NT2/D1 (cell line): ENCODE measurements at regions not wholly inside any gene's neighbourhood (a gene's known extent, or its start where the extent isn't known, plus 50 kb on each side); places are given as distances from the start of the nearest gene placed in this dataset.

Experiments
- DNase-seq: peaks from one replicate; pipeline ENCODE4 v3.0.0-alpha.2; 2011; ENCODE audit warnings: low read depth, low spot score
- H3K27me3 ChIP-seq: 2 replicates; pipeline ENCODE4 v1.6.0; 2011; ENCODE audit warnings: mild to moderate bottlenecking; ENCODE audit not compliant: insufficient read length, insufficient read depth
- H3K36me3 ChIP-seq: 2 replicates; pipeline ENCODE4 v1.6.1; 2011; ENCODE audit warnings: mild to moderate bottlenecking, low read length, mixed read lengths; ENCODE audit not compliant: insufficient read depth, insufficient read length
- H3K4me1 ChIP-seq: 2 replicates; pipeline ENCODE4 v1.5.1; 2011; ENCODE audit not compliant: insufficient read depth, insufficient read length
- H3K4me3 ChIP-seq: 2 replicates; pipeline ENCODE4 v1.5.1; 2011; ENCODE audit warnings: low read depth; ENCODE audit not compliant: insufficient read length
- H3K9ac ChIP-seq: 2 replicates; pipeline ENCODE4 v1.6.0; 2011; ENCODE audit warnings: low read depth; ENCODE audit not compliant: insufficient read length
- H3K9me3 ChIP-seq: 2 replicates; pipeline ENCODE4 v1.5.1; 2011; ENCODE audit warnings: mild to moderate bottlenecking, low read length; ENCODE audit not compliant: insufficient read depth
- SUZ12 ChIP-seq: IDR thresholded peaks from 2 replicates; pipeline ENCODE4 v1.6.1; 2011; ENCODE audit not compliant: insufficient read length, insufficient read depth; ENCODE audit errors: extremely low read depth
- YY1 ChIP-seq: IDR thresholded peaks from 2 replicates; pipeline ENCODE4 v1.6.1; 2011; ENCODE audit not compliant: insufficient read length, insufficient read depth
- ZNF274 ChIP-seq: IDR thresholded peaks from 2 replicates; pipeline ENCODE4 v1.6.1; 2011; ENCODE audit warnings: mild to moderate bottlenecking, low read depth, low read length

GRCh38 chr10:108655057-108655456 is 1268.3 kb downstream of the XPNPEP1 start:
- H3K36me3 ChIP-seq: no peaks in the 10 kb centered on the region
- H3K4me3 ChIP-seq: no peak overlapping the region
- no peak overlapping the region for H3K9ac ChIP-seq
- TF ChIP-seq SUZ12: no peak
- TF ChIP-seq ZNF274: no peak
- no peak for TF ChIP-seq YY1
- no peaks in the 10 kb centered on the region for H3K27me3 ChIP-seq
- DNase-seq: no peak
- no peaks in the 10 kb centered on the region for H3K4me1 ChIP-seq
- H3K9me3 ChIP-seq: no peaks in the 10 kb centered on the region

- TF ChIP-seq SUZ12: no peak
- TF ChIP-seq ZNF274: no peak
- TF ChIP-seq YY1: no peak
- Histone ChIP-seq H3K4me1 (no peaks in the 10 kb centered on the region), H3K9me3 (no peaks in the 10 kb centered on the region), H3K4me3 (no peak overlapping the region), H3K9ac (no peak overlapping the region), H3K36me3 (no peaks in the 10 kb centered on the region), H3K27me3 (no peaks in the 10 kb centered on the region)
- DNase-seq: no peak
Measured at GRCh38 chr10:108653531-108653930, 1269.8 kb downstream of the XPNPEP1 start.

- Histone ChIP-seq H3K4me3 (no peak overlapping the region), H3K27me3 (no peaks in the 10 kb centered on the region), H3K4me1 (no peaks in the 10 kb centered on the region), H3K36me3 (no peaks in the 10 kb centered on the region), H3K9ac (no peak overlapping the region), H3K9me3 (no peaks in the 10 kb centered on the region)
- DNase-seq: no peak
- TF ChIP-seq YY1 (no peak), SUZ12 (no peak), ZNF274 (no peak)
Measured at GRCh38 chr10:108639010-108639409, 1284.3 kb downstream of the XPNPEP1 start.

- Histone ChIP-seq H3K4me1 (no peaks in the 10 kb centered on the region), H3K27me3 (no peaks in the 10 kb centered on the region), H3K4me3 (no peak overlapping the region), H3K9ac (no peak overlapping the region), H3K9me3 (no peaks in the 10 kb centered on the region), H3K36me3 (no peaks in the 10 kb centered on the region)
- TF ChIP-seq SUZ12 (no peak), ZNF274 (no peak), YY1 (no peak)
- DNase-seq: no peak
Measured at GRCh38 chr10:108638225-108638624, 1285.1 kb downstream of the XPNPEP1 start.

- H3K36me3 ChIP-seq: no peaks in the 10 kb centered on the region
- no peak overlapping the region for H3K9ac ChIP-seq
- H3K9me3 ChIP-seq: no peaks in the 10 kb centered on the region
- H3K4me3 ChIP-seq: no peak overlapping the region
- DNase-seq: no peak
- no peaks in the 10 kb centered on the region for H3K27me3 ChIP-seq
- TF ChIP-seq YY1: no peak
- TF ChIP-seq SUZ12: no peak
- TF ChIP-seq ZNF274: no peak
- no peaks in the 10 kb centered on the region for H3K4me1 ChIP-seq
Measured at GRCh38 chr10:108633046-108633445, 1290.3 kb downstream of the XPNPEP1 start.

- no peaks in the 10 kb centered on the region for H3K36me3 ChIP-seq
- no peak overlapping the region for H3K4me3 ChIP-seq
- TF ChIP-seq YY1: no peak
- TF ChIP-seq ZNF274: no peak
- no peak for TF ChIP-seq SUZ12
- H3K9me3 ChIP-seq: no peaks in the 10 kb centered on the region
- H3K4me1 ChIP-seq: no peaks in the 10 kb centered on the region
- DNase-seq: no peak
- no peaks in the 10 kb centered on the region for H3K27me3 ChIP-seq
- H3K9ac ChIP-seq: no peak overlapping the region
Measured at GRCh38 chr10:108632144-108632543, 1291.2 kb downstream of the XPNPEP1 start.

GRCh38 chr10:108631332-108631731 is 1292.0 kb downstream of the XPNPEP1 start:
- H3K4me1 ChIP-seq: no peaks in the 10 kb centered on the region
- H3K36me3 ChIP-seq: no peaks in the 10 kb centered on the region
- no peaks in the 10 kb centered on the region for H3K27me3 ChIP-seq
- no peak for TF ChIP-seq SUZ12
- TF ChIP-seq ZNF274: no peak
- no peak for TF ChIP-seq YY1
- H3K9ac ChIP-seq: no peak overlapping the region
- H3K9me3 ChIP-seq: no peaks in the 10 kb centered on the region
- H3K4me3 ChIP-seq: no peak overlapping the region
- DNase-seq: no peak
